HUES48 (cell line): ENCODE measurements at regions not wholly inside any gene's neighbourhood (a gene's known extent, or its start where the extent isn't known, plus 50 kb on each side); places are given as distances from the start of the nearest gene placed in this dataset.
"Not testable (repeated sequence)": the region's sequence is repeated elsewhere in the genome, so short reads cannot be mapped to it uniquely, and the experiment has no call there.

Source experiments
- H3K27ac ChIP-seq: one replicate; pipeline ENCODE4 v1.7.0; 2013; ENCODE audit warnings: low read depth, low read length, inconsistent platforms
- H3K27me3 ChIP-seq: 2 replicates; pipeline ENCODE4 v1.6.1; 2013; ENCODE audit warnings: mild to moderate bottlenecking, low read length; ENCODE audit not compliant: control insufficient read depth, insufficient read depth
- H3K36me3 ChIP-seq: 2 replicates; pipeline ENCODE4 v1.6.1; 2013; ENCODE audit warnings: low read length; ENCODE audit not compliant: control insufficient read depth, insufficient read depth
- H3K4me1 ChIP-seq: 2 replicates; pipeline ENCODE4 v1.6.1; 2013; ENCODE audit warnings: mild to moderate bottlenecking, low read length; ENCODE audit not compliant: control insufficient read depth, insufficient read depth
- H3K4me3 ChIP-seq: 2 replicates; pipeline ENCODE4 v1.5.1; 2013; ENCODE audit warnings: mild to moderate bottlenecking, low read depth, low read length
- H3K9ac ChIP-seq: 2 replicates; pipeline ENCODE4 v1.6.1; 2013; ENCODE audit warnings: mild to moderate bottlenecking, low read depth, low read length, moderate library complexity
- H3K9me3 ChIP-seq: 2 replicates; pipeline ENCODE4 v1.6.1; 2013; ENCODE audit warnings: low read length; ENCODE audit not compliant: control insufficient read depth, insufficient read depth

DNA sequence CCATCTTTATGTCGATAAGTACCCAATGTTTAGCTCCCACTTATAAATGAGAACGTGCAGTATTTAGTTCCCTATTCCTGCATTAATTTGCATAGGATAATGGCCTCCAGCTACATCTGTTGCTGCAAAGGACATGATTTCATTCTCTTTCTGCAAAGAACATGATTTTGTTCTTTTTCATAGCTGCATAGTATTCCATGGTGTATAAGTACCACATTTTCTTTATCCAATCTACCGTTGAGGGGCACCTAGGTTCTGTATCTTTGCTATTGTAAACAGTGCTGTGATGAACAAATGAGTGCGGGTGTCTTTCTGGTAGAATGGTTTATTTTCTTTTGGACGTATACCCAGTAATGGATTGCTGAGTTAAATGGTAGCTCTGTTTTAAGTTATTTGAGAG lies 63.0 kb downstream of the HLX start:
- Histone ChIP-seq H3K27ac (no peak overlapping the region), H3K4me1 (no peaks in the 10 kb centered on the region), H3K4me3 (no peak overlapping the region), H3K27me3 (no peaks in the 10 kb centered on the region), H3K9me3 (no peaks in the 10 kb centered on the region), H3K9ac (no peak overlapping the region), H3K36me3 (no peaks in the 10 kb centered on the region)

DNA sequence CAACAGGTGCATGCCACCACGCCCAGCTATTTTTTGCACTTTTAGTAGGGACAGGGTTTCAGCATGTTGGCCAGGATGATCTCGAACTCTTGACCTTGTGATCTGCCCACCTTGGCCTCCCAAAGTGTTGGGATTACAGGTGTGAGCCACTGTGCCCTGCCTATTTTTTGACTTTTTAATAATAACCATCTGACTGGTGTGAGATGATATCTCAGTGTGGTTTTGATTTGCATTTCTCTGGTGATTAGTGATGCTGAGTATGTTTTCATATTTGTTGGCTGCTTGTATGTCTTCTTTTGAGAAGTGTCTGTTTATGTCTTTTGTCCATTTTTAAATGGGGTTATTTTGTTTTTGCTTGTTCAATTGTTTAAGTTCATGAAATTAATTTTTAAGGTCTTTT lies 63.7 kb downstream of the HLX start:
- not testable (repeated sequence) for H3K9me3 ChIP-seq

DNA sequence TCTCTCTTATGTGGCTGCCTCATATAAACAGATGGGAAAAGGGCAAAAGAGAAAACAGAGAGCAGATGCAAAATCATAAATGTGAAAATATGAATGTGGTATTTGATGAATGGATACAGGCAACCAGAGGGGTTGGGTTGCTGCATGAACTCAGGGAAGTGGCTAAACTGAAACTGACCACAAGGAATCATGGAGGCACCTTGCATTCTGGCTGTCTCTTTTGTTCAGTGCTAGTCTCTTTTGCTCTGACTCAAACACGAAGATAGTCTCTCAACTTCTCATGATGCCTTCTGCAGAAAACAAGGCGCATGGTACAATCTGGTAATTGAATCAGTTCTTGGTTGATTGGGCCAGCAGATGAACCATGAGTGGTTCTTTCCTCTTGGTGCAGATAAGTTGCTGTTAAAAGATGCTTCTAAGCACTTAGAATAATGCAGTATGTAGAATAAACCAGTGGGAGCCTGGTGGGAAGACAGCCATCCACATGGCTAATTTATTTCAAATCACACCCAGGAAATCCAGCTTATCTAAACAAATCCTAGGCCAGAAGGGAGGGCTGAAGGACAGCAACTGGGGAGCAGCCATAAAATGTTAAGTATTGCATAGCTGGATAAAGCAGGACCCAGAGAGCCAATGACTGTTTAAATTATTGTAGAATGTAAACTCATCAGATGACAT lies 64.2 kb downstream of the HLX start:
- H3K27ac ChIP-seq = no peak overlapping the region
- no peak overlapping the region for H3K4me3 ChIP-seq
- no peaks in the 10 kb centered on the region for H3K36me3 ChIP-seq

More for the DNA sequence above, 63.7 kb downstream of the HLX start:
- not testable (repeated sequence) for H3K4me1 ChIP-seq, H3K36me3 ChIP-seq, H3K27me3 ChIP-seq, H3K27ac ChIP-seq, H3K4me3 ChIP-seq, H3K9ac ChIP-seq

DNA sequence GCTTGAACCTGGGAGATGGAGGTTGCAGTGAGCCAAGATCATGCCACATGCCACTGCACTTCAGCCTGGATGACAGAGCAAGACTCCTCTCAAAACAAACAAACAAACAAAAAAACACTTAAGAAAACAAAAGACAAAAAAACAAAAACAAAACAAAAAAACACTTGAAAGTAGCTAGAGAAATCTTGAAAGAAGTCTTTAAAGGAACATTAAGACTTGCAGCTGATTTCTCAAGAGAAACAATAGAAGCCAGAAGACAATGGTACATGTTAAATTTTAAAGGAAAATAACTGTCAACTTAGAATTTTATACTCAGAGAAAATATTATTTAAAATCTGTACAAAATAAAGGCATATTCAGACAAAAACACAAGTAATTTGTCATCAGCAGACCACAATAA lies 71.3 kb downstream of the HLX start:
- no peak overlapping the region for H3K4me3 ChIP-seq
- no peak overlapping the region for H3K9ac ChIP-seq
- no peaks in the 10 kb centered on the region for H3K4me1 ChIP-seq
- H3K36me3 ChIP-seq = no peaks in the 10 kb centered on the region
- no peak overlapping the region for H3K27ac ChIP-seq
- H3K9me3 ChIP-seq = peaks cover 6% of the 10 kb centered on the region
- no peaks in the 10 kb centered on the region for H3K27me3 ChIP-seq

More for the DNA sequence above, 64.2 kb downstream of the HLX start:
- Histone ChIP-seq H3K4me1 (no peaks in the 10 kb centered on the region), H3K9ac (no peak overlapping the region), H3K27me3 (no peaks in the 10 kb centered on the region), H3K9me3 (no peaks in the 10 kb centered on the region)

DNA sequence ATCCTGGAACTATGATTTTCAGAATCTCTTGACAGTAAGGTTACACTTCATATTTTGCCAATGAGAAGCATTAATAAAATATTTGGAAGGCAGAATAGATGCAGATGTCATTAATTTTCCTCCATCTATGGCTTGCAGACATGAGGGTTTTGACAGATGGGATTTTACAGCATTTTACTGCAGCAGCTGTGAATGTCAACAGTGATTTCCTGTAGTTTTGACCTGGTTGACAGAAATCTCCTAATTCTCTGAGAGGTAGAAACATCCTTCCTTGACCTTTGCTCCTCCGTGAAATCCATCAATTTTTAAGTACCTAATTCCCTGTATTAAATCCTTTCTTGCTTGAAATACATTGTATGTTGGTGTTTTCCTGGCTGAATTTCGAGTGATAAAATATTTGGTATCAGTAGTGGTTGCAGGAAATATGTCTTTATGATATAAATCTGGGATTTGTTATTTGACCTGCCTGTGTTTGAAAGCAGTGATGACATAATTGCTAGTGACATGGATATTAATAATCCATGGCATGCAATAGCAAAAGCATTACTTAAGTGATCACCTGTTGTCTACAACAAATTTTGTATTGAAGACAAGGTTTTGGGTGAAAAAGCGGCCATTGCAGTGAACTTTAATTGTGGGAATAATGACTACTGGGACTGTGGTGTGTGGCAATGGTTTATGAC lies 73.9 kb downstream of the HLX start:
- no peak overlapping the region for H3K27ac ChIP-seq
- no peaks in the 10 kb centered on the region for H3K36me3 ChIP-seq
- no peaks in the 10 kb centered on the region for H3K4me1 ChIP-seq
- no peak overlapping the region for H3K4me3 ChIP-seq
- H3K9me3 ChIP-seq = peaks cover 6% of the 10 kb centered on the region
- H3K9ac ChIP-seq = no peak overlapping the region
- H3K27me3 ChIP-seq = no peaks in the 10 kb centered on the region

DNA sequence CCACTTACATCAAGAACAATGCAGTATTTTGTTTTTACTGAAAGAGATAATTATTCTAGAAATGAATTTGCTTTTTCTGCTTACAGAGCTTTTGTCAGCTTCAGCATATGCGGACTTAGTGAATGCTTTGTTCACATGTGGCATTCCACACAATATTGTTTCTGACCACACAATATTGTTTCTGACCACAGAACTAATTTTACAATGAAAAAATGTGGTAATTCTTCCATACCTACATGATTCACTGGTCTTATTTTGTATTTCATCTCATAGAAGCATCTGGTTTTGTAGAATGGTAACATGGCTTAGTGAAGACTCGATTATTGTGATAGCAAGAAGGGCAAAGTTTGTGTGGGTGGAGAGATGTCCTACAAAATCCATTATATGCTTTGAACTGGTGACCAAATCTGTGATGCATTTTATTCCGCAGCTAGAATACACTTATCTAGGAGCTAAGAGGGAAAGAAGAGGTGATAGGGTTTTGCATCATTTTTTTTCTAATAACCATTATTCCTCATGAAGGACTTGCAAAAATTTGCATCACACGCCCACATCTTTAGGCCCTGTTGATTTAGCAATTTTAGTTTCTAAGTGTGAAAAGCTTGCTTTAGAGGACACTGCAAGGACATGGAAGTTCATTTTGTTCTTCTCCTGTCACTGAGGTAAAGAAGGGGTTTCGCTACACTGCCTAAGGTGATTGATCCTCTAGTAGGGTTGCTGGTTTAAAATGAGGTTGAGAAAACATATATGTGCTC lies 75.3 kb downstream of the HLX start:
- H3K9me3 ChIP-seq = peaks cover 6% of the 10 kb centered on the region
- H3K4me3 ChIP-seq = no peak overlapping the region
- H3K4me1 ChIP-seq = no peaks in the 10 kb centered on the region
- no peaks in the 10 kb centered on the region for H3K27me3 ChIP-seq
- H3K27ac ChIP-seq = no peak overlapping the region
- no peaks in the 10 kb centered on the region for H3K36me3 ChIP-seq
- no peak overlapping the region for H3K9ac ChIP-seq

DNA sequence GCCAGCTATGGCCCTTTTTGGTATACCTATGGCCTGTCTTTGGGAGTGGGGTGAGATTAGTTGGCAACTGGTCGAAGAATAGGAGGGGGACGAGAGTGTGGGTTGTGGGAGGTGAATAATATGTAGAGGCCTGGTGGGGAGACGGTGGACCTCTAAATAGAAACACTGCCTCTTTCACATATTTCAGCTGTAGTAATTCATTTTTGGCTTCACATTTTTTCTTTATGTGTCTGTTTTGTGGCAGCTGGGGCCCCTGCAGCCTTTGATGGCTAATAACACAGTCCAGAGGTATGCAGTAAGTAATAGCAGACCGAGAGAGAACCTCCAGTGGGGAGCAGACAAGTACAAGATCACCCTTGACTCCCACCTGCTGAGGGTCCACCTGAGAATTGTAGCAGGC lies 75.9 kb downstream of the HLX start:
- Histone ChIP-seq H3K27ac (no peak overlapping the region), H3K27me3 (no peaks in the 10 kb centered on the region), H3K9me3 (peaks cover 4% of the 10 kb centered on the region), H3K9ac (no peak overlapping the region), H3K36me3 (no peaks in the 10 kb centered on the region), H3K4me1 (no peaks in the 10 kb centered on the region), H3K4me3 (no peak overlapping the region)

DNA sequence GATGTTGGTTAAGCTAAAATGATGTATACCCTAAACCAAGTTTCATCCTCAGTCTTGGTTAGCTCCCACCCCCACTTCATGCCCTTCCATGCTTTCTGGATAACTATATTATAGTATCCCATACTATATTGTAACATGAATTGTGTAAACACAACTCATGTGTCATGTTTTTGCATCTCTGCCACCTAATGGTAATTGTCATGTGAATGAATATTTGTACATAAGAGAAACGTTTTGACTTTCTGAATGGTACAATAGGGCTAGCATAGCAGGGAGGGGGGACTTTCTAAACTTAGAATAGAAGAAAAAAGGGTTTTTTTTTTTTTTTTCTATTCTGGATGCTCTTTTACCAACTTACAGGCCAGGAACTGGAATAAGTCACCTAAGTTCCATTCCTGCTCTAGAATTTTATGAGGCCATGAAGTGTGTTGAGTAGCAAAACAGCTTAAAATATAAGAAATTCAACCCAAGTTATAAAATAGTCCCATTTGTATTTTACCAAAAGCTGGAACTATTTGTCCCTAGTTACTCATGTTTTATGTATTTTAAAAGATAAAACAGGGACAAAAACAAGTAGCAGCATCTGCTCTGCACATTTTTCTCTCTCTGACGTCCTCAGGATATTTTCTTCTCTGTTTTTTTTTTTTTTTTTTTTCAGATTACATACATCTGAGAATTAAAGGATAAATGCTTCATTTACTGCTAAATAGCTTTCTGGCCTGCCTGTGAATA lies 77.4 kb downstream of the HLX start:
- no peaks in the 10 kb centered on the region for H3K9me3 ChIP-seq
- H3K4me1 ChIP-seq = no peaks in the 10 kb centered on the region
- no peaks in the 10 kb centered on the region for H3K36me3 ChIP-seq
- no peaks in the 10 kb centered on the region for H3K27me3 ChIP-seq
- H3K9ac ChIP-seq = no peak overlapping the region
- H3K27ac ChIP-seq = no peak overlapping the region
- no peak overlapping the region for H3K4me3 ChIP-seq

DNA sequence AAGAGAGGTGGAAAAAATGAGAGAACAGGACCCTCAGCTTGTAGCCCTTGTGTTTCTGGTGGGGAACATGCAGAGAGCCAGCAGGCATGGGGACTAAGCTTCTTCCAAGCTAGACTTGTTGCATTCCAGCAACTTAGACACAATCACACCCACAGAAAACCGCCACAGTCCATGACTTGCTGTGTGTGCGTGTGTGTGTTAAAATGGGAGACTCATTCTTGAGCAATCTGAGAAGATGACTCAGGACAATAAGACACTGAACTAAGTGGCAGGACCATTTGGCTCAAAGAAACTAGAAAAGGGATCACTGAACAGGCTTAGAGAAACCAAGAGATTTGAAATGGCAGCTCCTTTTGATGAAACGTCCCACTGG lies 78.0 kb downstream of the HLX start:
- Histone ChIP-seq H3K4me1 (no peaks in the 10 kb centered on the region), H3K27me3 (no peaks in the 10 kb centered on the region), H3K36me3 (no peaks in the 10 kb centered on the region), H3K4me3 (no peak overlapping the region), H3K9ac (no peak overlapping the region), H3K9me3 (no peaks in the 10 kb centered on the region), H3K27ac (no peak overlapping the region)

DNA sequence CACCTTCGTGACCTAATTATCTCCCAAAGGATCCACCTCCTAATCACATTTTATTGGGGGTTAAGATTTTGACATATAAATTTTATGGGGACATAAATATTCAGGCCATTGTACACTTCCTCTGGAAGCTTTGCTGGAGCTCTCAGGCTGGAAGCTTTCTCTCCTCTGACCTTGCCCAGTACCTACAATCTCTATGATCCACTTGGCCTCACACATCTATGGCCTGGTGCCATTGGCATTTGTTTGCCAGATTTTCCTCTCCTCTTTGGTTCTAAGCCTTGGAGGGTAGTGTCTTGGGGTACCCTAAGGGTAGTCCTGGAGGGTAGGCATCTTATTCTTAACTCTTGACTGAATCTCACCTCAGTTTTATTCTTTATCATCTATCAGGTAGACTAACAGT lies 79.0 kb downstream of the HLX start:
- no peak overlapping the region for H3K27ac ChIP-seq
- H3K4me1 ChIP-seq = no peaks in the 10 kb centered on the region

More for the DNA sequence above, 79.0 kb downstream of the HLX start:
- Histone ChIP-seq H3K9ac (no peak overlapping the region), H3K27me3 (no peaks in the 10 kb centered on the region), H3K36me3 (no peaks in the 10 kb centered on the region), H3K4me3 (no peak overlapping the region), H3K9me3 (no peaks in the 10 kb centered on the region)
